Adrenal gland (tissue), 5 donors: ENCODE measurements at regions not wholly inside any gene's neighbourhood (a gene's known extent, or its start where the extent isn't known, plus 50 kb on each side); places are given as distances from the start of the nearest gene placed in this dataset.

Experiments used
- CTCF ChIP-seq, 6 experiments: fragments of 450-650 bp in 4 of 6; fragments of 200-600 bp in 2 of 6; sonication (generic) in 1 of 6; IDR thresholded peaks; 1 replicate in 5 of 6; 2 replicates in 1 of 6; pipeline versions ENCODE4 v1.5.1 to v1.8.0; 2016 to 2021; ENCODE audit warnings: antibody characterized with exemption in 6 of 6, mild to moderate bottlenecking in 2 of 6, moderate library complexity in 1 of 6
- POLR2A ChIP-seq, 2 donors: fragments of 450-650 bp; IDR thresholded peaks; one replicate each; pipeline ENCODE4 v1.6.1; 2017; ENCODE audit warnings: antibody characterized with exemption in 2 of 2, mild to moderate bottlenecking in 2 of 2, moderate library complexity in 1 of 2
- donor health status: DM: no; HTN: no; CAD: no.

- TF ChIP-seq POLR2A (IDR thresholded peaks at IDR 0.05) (no peak), CTCF (IDR thresholded peaks at IDR 0.05) (no peak)
Observed at GRCh38 chr1:234780531-234781162, 170.7 kb upstream of the IRF2BP2 start.
